CD4-positive, alpha-beta T cell treated with Interleukin-1 beta for 1 hour (primary cell): ENCODE measurements at regions not wholly inside any gene's neighbourhood (a gene's known extent, or its start where the extent isn't known, plus 50 kb on each side); places are given as distances from the start of the nearest gene placed in this dataset.
"Not testable (repeated sequence)": the region's sequence is repeated elsewhere in the genome, so short reads cannot be mapped to it uniquely, and the experiment has no call there.

Experiments used
- DNase-seq, 2 donors: peaks; one replicate each; pipeline ENCODE4 v3.0.0-alpha.2; 2020 to 2022

- no peak for DNase-seq
Observed at GRCh38 chr12:13433768-13434167, 237.2 kb downstream of the EMP1 start.

GRCh38 chr12:13431041-13431440, 234.5 kb downstream of the EMP1 start:
- DNase-seq, result no peak

GRCh38 chr12:13428538-13429265, 232.2 kb downstream of the EMP1 start:
- DNase-seq, result no peak

- DNase-seq, result no peak
Observed at GRCh38 chr12:13425766-13426165, 229.2 kb downstream of the EMP1 start.

- DNase-seq, result no peak
Observed at GRCh38 chr12:13422291-13422690, 225.8 kb downstream of the EMP1 start.

- DNase-seq, result no peak
Observed at GRCh38 chr12:13417516-13417915, 221.0 kb downstream of the EMP1 start.

- no peak for DNase-seq
Observed at GRCh38 chr12:13411287-13411686, 214.8 kb downstream of the EMP1 start.

- DNase-seq, result no peak
Observed at GRCh38 chr12:13405961-13406703, 209.6 kb downstream of the EMP1 start.

- no peak for DNase-seq
Observed at GRCh38 chr12:13404631-13405473, 208.3 kb downstream of the EMP1 start.

GRCh38 chr12:13404111-13404628, 207.6 kb downstream of the EMP1 start:
- no peak for DNase-seq

GRCh38 chr12:13391375-13391774, 194.8 kb downstream of the EMP1 start:
- not testable (repeated sequence) for DNase-seq

GRCh38 chr12:13390918-13391317, 194.4 kb downstream of the EMP1 start:
- no peak for DNase-seq

GRCh38 chr12:13390381-13390861, 193.9 kb downstream of the EMP1 start:
- DNase-seq, result no peak

- DNase-seq, result no peak
Observed at GRCh38 chr12:13387101-13387500, 190.6 kb downstream of the EMP1 start.

- no peak for DNase-seq
Observed at GRCh38 chr12:13386323-13387039, 190.0 kb downstream of the EMP1 start.

GRCh38 chr12:13383379-13383778, 186.9 kb downstream of the EMP1 start:
- DNase-seq, result no peak

- DNase-seq, result no peak
Observed at GRCh38 chr12:13380297-13380696, 183.8 kb downstream of the EMP1 start.

GRCh38 chr12:13379531-13380188, 183.1 kb downstream of the EMP1 start:
- no peak for DNase-seq

- no peak for DNase-seq
Observed at GRCh38 chr12:13377698-13378097, 181.2 kb downstream of the EMP1 start.

- no peak for DNase-seq
Observed at GRCh38 chr12:13376610-13377373, 180.3 kb downstream of the EMP1 start.
